ENCODE measurements at regions not wholly inside any gene's neighbourhood (a gene's known extent, or its start where the extent isn't known, plus 50 kb on each side); places are given as distances from the start of the nearest gene placed in this dataset.

- no peaks in the 10 kb centered on the region for H3K9me3 ChIP-seq (replicated peaks; ENCODE audit: control insufficient read depth, insufficient read depth, low read depth, low read length)
- intact Hi-C loops (cut with micrococcal nuclease), result loop anchor here (5.0 to 10.0 kb wide), 4 partner anchors 244 to 924 kb away; no protein-coding TSS in a partner anchor
- no peaks in the 10 kb centered on the region for H3K36me3 ChIP-seq (ENCODE audit: control insufficient read depth, insufficient read depth, low read length)
- POLR2A ChIA-PET, result no interaction called here
- no peaks in the 10 kb centered on the region for H4K20me1 ChIP-seq (replicated peaks; ENCODE audit: control insufficient read depth, insufficient read depth, low read length)
- no peak overlapping the region for H3K9ac ChIP-seq (ENCODE audit: insufficient read depth in 1 of 2, low read depth in 2 of 2, low read length in 2 of 2)
- no peak overlapping the region for H3K4me3 ChIP-seq
- no peak overlapping the region for H3K27ac ChIP-seq (ENCODE audit: extremely low read depth, low read depth, low read length)
- TF ChIP-seq ZNF699 (CRISPR knock-in tag; IDR thresholded peaks at IDR 0.05; ENCODE audit: insufficient replicate concordance) (no peak), PML (IDR thresholded peaks at IDR 0.05; ENCODE audit: low read length) (no peak), TARDBP (IDR thresholded peaks at IDR 0.05) (no peak), CBX1 (IDR thresholded peaks at IDR 0.05; ENCODE audit: low read depth) (no peak), XRCC5 (IDR thresholded peaks at IDR 0.05; ENCODE audit: low read depth, low read length) (no peak), SIRT6 (IDR thresholded peaks at IDR 0.05; ENCODE audit: low read depth, low read length) (no peak), HOXB6 (CRISPR knock-in tag; IDR thresholded peaks at IDR 0.05; ENCODE audit: borderline replicate concordance) (no peak), ZNF778 (CRISPR knock-in tag; IDR thresholded peaks at IDR 0.05) (no peak), REST (IDR thresholded peaks at IDR 0.05; ENCODE audit: borderline replicate concordance) (no peak), REST (CRISPR knock-in tag; IDR thresholded peaks at IDR 0.05; ENCODE audit: low read depth) (no peak), NEUROD1 (IDR thresholded peaks at IDR 0.05; ENCODE audit: borderline replicate concordance, low read depth, low read length, partially characterized antibody) (no peak), PPARD (CRISPR knock-in tag; IDR thresholded peaks at IDR 0.05) (no peak), HEY1 (CRISPR knock-in tag; IDR thresholded peaks at IDR 0.05; ENCODE audit: borderline replicate concordance) (no peak), RBM17 (IDR thresholded peaks at IDR 0.05; ENCODE audit: borderline replicate concordance, low read depth, low read length) (no peak), ZNF766 (CRISPR knock-in tag; conservative IDR thresholded peaks at IDR 0.05) (no peak)
- no peak overlapping the region for H3K4me2 ChIP-seq (ENCODE audit: insufficient read depth, low read length)
- 58% methylated on average over 2 of the region's 3 CpGs for WGBS (ENCODE audit: insufficient coverage, low coverage, missing lambda C conversion rate)
- H3K27me3 ChIP-seq (ENCODE audit: control insufficient read depth in 2 of 2, insufficient read depth in 2 of 2, low read length in 2 of 2), result no peaks in the 10 kb centered on the region
- in situ Hi-C loops (cut with MboI), result loop anchor here (5.0 to 10.0 kb wide), 2 partner anchors 684 to 786 kb away; no protein-coding TSS in a partner anchor
- FAIRE-seq (peak; percentile 70), ATAC-seq (no peak), DNase-seq (ENCODE audit: extremely low read depth in 1 of 4, low spot score in 3 of 4) (no peak)
- H3K4me1 ChIP-seq (replicated peaks in 1 of 2; ENCODE audit: control insufficient read depth in 2 of 2, insufficient read depth in 2 of 2, low read length in 2 of 2), result peaks cover 0 to 6% of the 10 kb centered on the region in 2 experiments; a peak in 3 of 5 replicates
- BruUV-seq (replicated peaks), result no TSS peak
- no peak overlapping the region for H2AFZ ChIP-seq (ENCODE audit: low read depth, low read length)
- CTCF ChIA-PET (ENCODE audit: low intra/inter-chr PET ratio), result no interaction called here
- no peaks in the 10 kb centered on the region for H3K9me1 ChIP-seq (ENCODE audit: control insufficient read depth, insufficient read depth, low read length)
- no peaks in the 10 kb centered on the region for H3K79me2 ChIP-seq (ENCODE audit: control insufficient read depth, insufficient read depth, low read length)
These were observed 51.2 kb upstream of the CREB1 start for GRCh38 chr2:207478572-207478971.

All from K562 (cell line).